Fibroblast of the aortic adventitia (primary cell): ENCODE measurements at regions not wholly inside any gene's neighbourhood (a gene's known extent, or its start where the extent isn't known, plus 50 kb on each side); places are given as distances from the start of the nearest gene placed in this dataset.
"Not testable (repeated sequence)": the region's sequence is repeated elsewhere in the genome, so short reads cannot be mapped to it uniquely, and the experiment has no call there.

ENCODE experiments used
- DNase-seq: peaks from one replicate; pipeline ENCODE4 v3.0.0-alpha.2; 2010; ENCODE audit warnings: low read depth
- H3K4me3 ChIP-seq: 2 replicates; pipeline ENCODE4 v1.5.1; 2011; ENCODE audit warnings: low read depth, mild to moderate bottlenecking, control low read depth, low read length, moderate library complexity
- CTCF ChIP-seq: IDR thresholded peaks from 2 replicates; pipeline ENCODE4 v1.5.1; 2011; ENCODE audit warnings: mild to moderate bottlenecking, low read length, control low read depth, inconsistent platforms; ENCODE audit not compliant: insufficient read depth

- no peak for DNase-seq
- H3K4me3 ChIP-seq = no peak overlapping the region
- TF ChIP-seq CTCF = no peak
Measured at GRCh38 chr18:34942276-34942675, 98.9 kb upstream of the MAPRE2 start.

GRCh38 chr18:34942975-34943374 lies 98.2 kb upstream of the MAPRE2 start:
- no peak for DNase-seq
- no peak overlapping the region for H3K4me3 ChIP-seq
- no peak for TF ChIP-seq CTCF

- no peak for DNase-seq
- H3K4me3 ChIP-seq = no peak overlapping the region
- TF ChIP-seq CTCF = no peak
Measured at GRCh38 chr18:34943587-34943986, 97.6 kb upstream of the MAPRE2 start.

GRCh38 chr18:34947711-34948125 lies 93.5 kb upstream of the MAPRE2 start:
- peak; percentile 39 for DNase-seq
- H3K4me3 ChIP-seq = no peak overlapping the region
- TF ChIP-seq CTCF = no peak

GRCh38 chr18:34951625-34952379 lies 89.4 kb upstream of the MAPRE2 start:
- TF ChIP-seq CTCF = no peak
- DNase-seq = no peak
- H3K4me3 ChIP-seq = no peak overlapping the region

- no peak for TF ChIP-seq CTCF
- no peak overlapping the region for H3K4me3 ChIP-seq
- no peak for DNase-seq
Measured at GRCh38 chr18:34953212-34953611, 88.0 kb upstream of the MAPRE2 start.

GRCh38 chr18:34955494-34955893 lies 85.7 kb upstream of the MAPRE2 start:
- not testable (repeated sequence) for DNase-seq, H3K4me3 ChIP-seq
